ENCODE measurements at regions not wholly inside any gene's neighbourhood (a gene's known extent, or its start where the extent isn't known, plus 50 kb on each side); places are given as distances from the start of the nearest gene placed in this dataset.

- no peak for ATAC-seq (ENCODE audit: insufficient read depth, low FRiP score)
- Histone ChIP-seq H3K27ac (ENCODE audit: low read depth in 1 of 2, low read length in 1 of 2) (no peak overlapping the region), H3K27me3 (ENCODE audit: control insufficient read depth in 3 of 3, insufficient read depth in 3 of 3, low read length in 2 of 3) (peaks cover 0 to 13% (median 4%) of the 10 kb centered on the region in 3 donors), H3K9ac (ENCODE audit: insufficient read depth in 1 of 2, low read length in 2 of 2) (no peak overlapping the region), H3K9me3 (ENCODE audit: control insufficient read depth in 4 of 4, insufficient read depth in 3 of 4, low read length in 3 of 4) (peaks cover 0 to 3% (median 0%) of the 10 kb centered on the region in 4 donors), H3K4me3 (no peak overlapping the region), H3K36me3 (ENCODE audit: control insufficient read depth in 4 of 4, insufficient read depth in 4 of 4, low read length in 4 of 4) (no peaks in the 10 kb centered on the region), H3K4me1 (ENCODE audit: control insufficient read depth in 5 of 5, insufficient read depth in 5 of 5, low read length in 5 of 5) (no peaks in the 10 kb centered on the region)
- 87 to 91% methylated on average over 5 of the region's 5 CpGs for WGBS, 2 donors
- no peak for DNase-seq
- TF ChIP-seq CTCF (IDR thresholded peaks at IDR 0.05; ENCODE audit: control extremely low read depth, extremely low read depth): no peak
Observed at GRCh38 chr22:23369054-23369685, 188.9 kb downstream of the BCR start.

All from lung (tissue), 11 donors.